Thyroid gland (tissue), 4 donors: ENCODE measurements at regions not wholly inside any gene's neighbourhood (a gene's known extent, or its start where the extent isn't known, plus 50 kb on each side); places are given as distances from the start of the nearest gene placed in this dataset.

Experiments used
- CTCF ChIP-seq, 6 experiments: fragments of 200-600 bp in 3 of 6; fragments of 450-650 bp in 3 of 6; sonication (generic) in 3 of 6; IDR thresholded peaks; one replicate each; pipeline ENCODE4 v1.5.1; 2016 to 2019; ENCODE audit warnings: antibody characterized with exemption in 6 of 6, mild to moderate bottlenecking in 2 of 6, inconsistent platforms in 1 of 6, moderate library complexity in 1 of 6
- POLR2A ChIP-seq, 2 donors: fragments of 450-650 bp; IDR thresholded peaks; one replicate each; pipeline ENCODE4 v1.6.1; 2017; ENCODE audit warnings: antibody characterized with exemption in 2 of 2, mild to moderate bottlenecking in 2 of 2, moderate library complexity in 1 of 2

DNA sequence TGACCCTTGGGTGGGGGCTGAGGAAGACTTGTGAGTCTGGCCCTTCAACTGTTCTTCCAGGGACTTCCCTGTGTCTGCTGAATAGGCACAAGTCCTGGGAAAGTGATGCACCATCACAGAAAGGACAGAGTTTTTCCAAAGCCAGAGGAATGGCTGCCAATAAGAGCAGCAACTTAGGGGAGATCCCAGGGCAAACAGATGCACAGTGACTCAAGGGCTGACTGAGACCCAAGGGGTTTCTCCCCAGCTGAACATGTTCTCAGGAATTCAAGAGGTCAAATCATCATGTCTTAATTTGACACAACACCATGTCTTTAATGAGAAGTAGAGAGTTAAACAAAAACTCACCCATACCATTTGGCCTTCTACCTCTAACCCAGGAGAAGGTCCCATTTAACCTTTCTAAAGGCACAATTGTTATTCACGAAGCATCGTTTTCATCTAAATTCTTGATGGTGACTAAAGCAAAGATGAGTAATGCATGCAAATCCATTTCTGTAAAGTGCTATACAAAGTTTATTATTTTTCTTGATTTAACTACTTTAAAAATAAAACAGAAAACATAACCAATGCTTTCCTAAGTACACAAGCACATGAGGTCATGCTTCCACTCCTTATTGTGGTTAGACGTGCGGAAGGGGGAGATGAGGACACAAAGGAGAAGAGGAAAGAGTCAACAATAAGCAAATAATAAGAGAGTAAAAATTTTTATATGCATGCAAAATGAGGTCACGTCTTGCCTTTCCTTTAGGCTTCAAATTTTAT is 324.1 kb downstream of the PLK2 start:
- TF ChIP-seq CTCF (IDR thresholded peaks at IDR 0.05) (no peak), POLR2A (IDR thresholded peaks at IDR 0.05) (no peak)
